ENCODE measurements at regions not wholly inside any gene's neighbourhood (a gene's known extent, or its start where the extent isn't known, plus 50 kb on each side); places are given as distances from the start of the nearest gene placed in this dataset.
"Not testable (repeated sequence)": the region's sequence is repeated elsewhere in the genome, so short reads cannot be mapped to it uniquely, and the experiment has no call there.

- TF ChIP-seq, protein P1, sequence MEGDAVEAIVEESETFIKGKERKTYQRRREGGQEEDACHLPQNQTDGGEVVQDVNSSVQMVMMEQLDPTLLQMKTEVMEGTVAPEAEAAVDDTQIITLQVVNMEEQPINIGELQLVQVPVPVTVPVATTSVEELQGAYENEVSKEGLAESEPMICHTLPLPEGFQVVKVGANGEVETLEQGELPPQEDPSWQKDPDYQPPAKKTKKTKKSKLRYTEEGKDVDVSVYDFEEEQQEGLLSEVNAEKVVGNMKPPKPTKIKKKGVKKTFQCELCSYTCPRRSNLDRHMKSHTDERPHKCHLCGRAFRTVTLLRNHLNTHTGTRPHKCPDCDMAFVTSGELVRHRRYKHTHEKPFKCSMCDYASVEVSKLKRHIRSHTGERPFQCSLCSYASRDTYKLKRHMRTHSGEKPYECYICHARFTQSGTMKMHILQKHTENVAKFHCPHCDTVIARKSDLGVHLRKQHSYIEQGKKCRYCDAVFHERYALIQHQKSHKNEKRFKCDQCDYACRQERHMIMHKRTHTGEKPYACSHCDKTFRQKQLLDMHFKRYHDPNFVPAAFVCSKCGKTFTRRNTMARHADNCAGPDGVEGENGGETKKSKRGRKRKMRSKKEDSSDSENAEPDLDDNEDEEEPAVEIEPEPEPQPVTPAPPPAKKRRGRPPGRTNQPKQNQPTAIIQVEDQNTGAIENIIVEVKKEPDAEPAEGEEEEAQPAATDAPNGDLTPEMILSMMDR (IDR thresholded peaks at IDR 0.05; ENCODE audit: low read depth, low read length), result not testable (repeated sequence)
- not testable (repeated sequence) for TF ChIP-seq EZH2phosphoT487 (IDR thresholded peaks at IDR 0.05; ENCODE audit: low read depth)
Observed at GRCh38 chr6:57901445-57901844, 584.0 kb downstream of the PRIM2 start.

All from OCI-LY3 (cell line).